SU-DHL-6 (cell line): ENCODE measurements at regions not wholly inside any gene's neighbourhood (a gene's known extent, or its start where the extent isn't known, plus 50 kb on each side); places are given as distances from the start of the nearest gene placed in this dataset.

Experiments
- H2AFZ ChIP-seq: fragments of 200-600 bp; sonication (generic); 2 replicates; pipeline ENCODE4 v1.6.1; 2014; ENCODE audit warnings: low read depth, mild to moderate bottlenecking, moderate library complexity, mixed read lengths, antibody characterized with exemption, low read length; ENCODE audit not compliant: severe bottlenecking
- H3F3A ChIP-seq: fragments of 200-600 bp; shearing (Covaris generic); 2 replicates; pipeline ENCODE4 v1.6.0; 2016; ENCODE audit warnings: antibody characterized with exemption, mild to moderate bottlenecking; ENCODE audit not compliant: insufficient read depth
- H3K27ac ChIP-seq: fragments of 200-600 bp; sonication (generic); 2 replicates; pipeline ENCODE4 v1.5.1; 2016; ENCODE audit warnings: low read depth, mild to moderate bottlenecking, low read length, moderate library complexity, mixed read lengths
- H3K27me3 ChIP-seq: fragments of 200-600 bp; sonication (generic), shearing (Covaris generic); 2 replicates; pipeline ENCODE4 v1.6.0; 2014; ENCODE audit warnings: mild to moderate bottlenecking, low read length
- H3K36me3 ChIP-seq: fragments of 200-600 bp; sonication (generic); 2 replicates; pipeline ENCODE4 v1.6.1; 2014; ENCODE audit warnings: mild to moderate bottlenecking, low read length, mixed read lengths
- H3K4me2 ChIP-seq: fragments of 300-600, 200-600 bp; shearing (Covaris generic), sonication (generic); 2 replicates; pipeline ENCODE4 v1.6.0; 2014; ENCODE audit warnings: low read length, low read depth, mild to moderate bottlenecking; ENCODE audit not compliant: poor library complexity, severe bottlenecking
- H3K4me3 ChIP-seq: fragments of 200-600 bp; sonication (generic); 2 replicates; pipeline ENCODE4 v1.5.1; 2014; ENCODE audit warnings: antibody characterized with exemption, low read length, mild to moderate bottlenecking, mixed read lengths; ENCODE audit not compliant: insufficient read depth, poor library complexity, severe bottlenecking
- H3K79me2 ChIP-seq: fragments of 200-600 bp; sonication (generic); 2 replicates; pipeline ENCODE4 v1.6.1; 2014; ENCODE audit warnings: mild to moderate bottlenecking, low read length, moderate library complexity; ENCODE audit not compliant: insufficient read depth
- H3K9ac ChIP-seq: fragments of 200-600 bp; sonication (generic); 2 replicates; pipeline ENCODE4 v1.7.0; 2014; ENCODE audit warnings: mild to moderate bottlenecking, low read length
- H3K9me2 ChIP-seq: fragments of 200-600 bp; sonication (generic); replicated peaks from 2 replicates; pipeline ENCODE4 v1.6.1; 2014; ENCODE audit warnings: low read length; ENCODE audit not compliant: insufficient read depth
- H3K9me3 ChIP-seq: fragments of 200-600 bp; sonication (generic); 2 replicates; pipeline ENCODE4 v1.6.1; 2014; ENCODE audit warnings: low read length, mixed read lengths; ENCODE audit not compliant: insufficient read depth
- H4K20me1 ChIP-seq: fragments of 200-600 bp; sonication (generic); 2 replicates; pipeline ENCODE4 v1.6.1; 2014; ENCODE audit warnings: low read depth, mild to moderate bottlenecking, antibody characterized with exemption, low read length, moderate library complexity, mixed read lengths
- EZH2phosphoT487 ChIP-seq: fragments of 200-600 bp; sonication (generic), shearing (Covaris generic); conservative IDR thresholded peaks from 2 replicates; pipeline ENCODE4 v1.6.1; 2018; ENCODE audit warnings: mild to moderate bottlenecking, antibody characterized with exemption, low read length, moderate library complexity, mixed read lengths
- TF ChIP-seq, protein P1 (sequence below): fragments of 200-600 bp; sonication (generic); IDR thresholded peaks from one replicate; pipeline ENCODE4 v1.5.1; 2017; ENCODE audit warnings: antibody characterized with exemption, mild to moderate bottlenecking, low read length, moderate library complexity; ENCODE audit not compliant: insufficient read depth, poor library complexity, severe bottlenecking

DNA sequence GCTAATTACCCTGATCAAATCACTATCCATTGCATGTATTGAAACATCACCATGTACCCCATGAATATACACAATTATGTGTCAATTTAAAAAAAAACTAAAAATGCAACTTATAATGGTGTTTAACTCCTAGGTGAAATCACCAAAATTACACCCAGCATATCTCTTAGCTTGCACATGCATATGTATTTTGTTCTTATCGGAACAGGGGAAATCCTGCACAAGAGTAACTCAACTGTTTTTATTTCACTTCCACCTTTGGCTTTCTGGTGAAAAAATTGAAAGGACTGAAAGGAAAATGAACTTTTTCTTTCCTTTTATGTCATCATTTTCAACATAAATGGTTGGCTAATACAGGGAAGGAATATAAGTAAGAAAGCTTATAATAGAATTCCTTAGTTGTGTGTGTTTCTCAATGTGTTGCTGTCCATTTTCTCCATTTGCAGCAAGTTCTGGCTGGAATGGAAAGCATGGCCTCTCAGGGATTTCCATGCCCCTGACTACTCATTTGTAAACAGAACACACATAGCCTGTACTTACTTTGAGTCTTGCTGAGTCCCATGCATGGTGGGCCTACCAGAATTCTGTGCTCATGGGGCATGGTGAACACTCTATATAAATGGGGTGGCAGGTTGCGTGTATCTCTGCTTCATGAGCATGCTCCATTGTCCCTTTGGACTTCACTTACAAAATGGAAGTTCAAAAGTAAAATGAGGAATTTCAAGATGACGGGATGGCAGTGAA is 462.0 kb downstream of the HS3ST3B1 start:
- no peaks in the 10 kb centered on the region for H3K9me2 ChIP-seq
- no peaks in the 10 kb centered on the region for H3K9me3 ChIP-seq
- no peak overlapping the region for H3K4me2 ChIP-seq
- H3K9ac ChIP-seq = no peak overlapping the region
- no peaks in the 10 kb centered on the region for H3F3A ChIP-seq
- H4K20me1 ChIP-seq = no peaks in the 10 kb centered on the region
- no peaks in the 10 kb centered on the region for H3K79me2 ChIP-seq
- no peaks in the 10 kb centered on the region for H3K27me3 ChIP-seq
- TF ChIP-seq, protein P1, sequence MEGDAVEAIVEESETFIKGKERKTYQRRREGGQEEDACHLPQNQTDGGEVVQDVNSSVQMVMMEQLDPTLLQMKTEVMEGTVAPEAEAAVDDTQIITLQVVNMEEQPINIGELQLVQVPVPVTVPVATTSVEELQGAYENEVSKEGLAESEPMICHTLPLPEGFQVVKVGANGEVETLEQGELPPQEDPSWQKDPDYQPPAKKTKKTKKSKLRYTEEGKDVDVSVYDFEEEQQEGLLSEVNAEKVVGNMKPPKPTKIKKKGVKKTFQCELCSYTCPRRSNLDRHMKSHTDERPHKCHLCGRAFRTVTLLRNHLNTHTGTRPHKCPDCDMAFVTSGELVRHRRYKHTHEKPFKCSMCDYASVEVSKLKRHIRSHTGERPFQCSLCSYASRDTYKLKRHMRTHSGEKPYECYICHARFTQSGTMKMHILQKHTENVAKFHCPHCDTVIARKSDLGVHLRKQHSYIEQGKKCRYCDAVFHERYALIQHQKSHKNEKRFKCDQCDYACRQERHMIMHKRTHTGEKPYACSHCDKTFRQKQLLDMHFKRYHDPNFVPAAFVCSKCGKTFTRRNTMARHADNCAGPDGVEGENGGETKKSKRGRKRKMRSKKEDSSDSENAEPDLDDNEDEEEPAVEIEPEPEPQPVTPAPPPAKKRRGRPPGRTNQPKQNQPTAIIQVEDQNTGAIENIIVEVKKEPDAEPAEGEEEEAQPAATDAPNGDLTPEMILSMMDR = no peak
- TF ChIP-seq EZH2phosphoT487 = no peak
- no peak overlapping the region for H3K4me3 ChIP-seq
- no peaks in the 10 kb centered on the region for H3K36me3 ChIP-seq
- H2AFZ ChIP-seq = no peak overlapping the region
- no peak overlapping the region for H3K27ac ChIP-seq

DNA sequence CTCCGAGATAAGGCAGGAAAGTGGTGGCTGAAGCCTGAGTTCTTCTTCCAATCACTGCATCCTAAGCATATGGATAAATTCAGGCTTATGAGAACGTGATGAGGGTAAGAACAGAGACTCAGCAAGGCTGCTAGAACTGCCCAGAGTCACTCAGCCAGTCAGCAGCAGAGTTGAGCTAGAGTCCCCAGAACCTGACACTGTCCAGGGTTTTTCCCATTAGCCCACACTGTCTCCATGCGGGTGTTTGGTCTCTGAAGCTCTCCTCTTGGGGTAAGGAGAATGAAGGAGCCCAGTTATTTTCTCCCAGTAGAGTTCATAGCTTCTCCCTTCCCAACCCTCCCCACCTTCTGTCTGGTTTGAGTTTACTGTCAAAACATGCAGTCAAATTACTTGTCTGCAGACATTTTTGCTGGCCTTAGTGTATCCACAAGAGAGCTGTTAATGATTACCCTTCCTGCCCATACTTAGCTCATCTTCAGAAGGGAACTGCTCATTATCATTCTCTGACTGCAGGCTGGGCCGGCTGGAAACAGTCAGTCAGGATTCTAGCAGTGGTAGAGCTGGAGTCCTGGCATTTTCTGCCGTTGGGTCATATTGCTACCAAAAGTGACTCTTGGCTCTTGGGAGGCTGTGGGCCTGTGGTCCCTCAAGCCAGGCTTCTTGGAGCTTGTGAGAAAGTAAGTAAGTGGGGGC is 460.0 kb downstream of the HS3ST3B1 start:
- Histone ChIP-seq H3K9ac (no peak overlapping the region), H3K36me3 (no peaks in the 10 kb centered on the region), H3K27ac (no peak overlapping the region), H3K9me2 (no peaks in the 10 kb centered on the region), H3K4me3 (no peak overlapping the region), H3K4me2 (no peak overlapping the region), H2AFZ (no peak overlapping the region), H3K79me2 (no peaks in the 10 kb centered on the region), H3F3A (no peaks in the 10 kb centered on the region), H4K20me1 (no peaks in the 10 kb centered on the region), H3K9me3 (no peaks in the 10 kb centered on the region), H3K27me3 (no peaks in the 10 kb centered on the region)
- TF ChIP-seq, protein P1 = no peak
- TF ChIP-seq EZH2phosphoT487 = no peak

DNA sequence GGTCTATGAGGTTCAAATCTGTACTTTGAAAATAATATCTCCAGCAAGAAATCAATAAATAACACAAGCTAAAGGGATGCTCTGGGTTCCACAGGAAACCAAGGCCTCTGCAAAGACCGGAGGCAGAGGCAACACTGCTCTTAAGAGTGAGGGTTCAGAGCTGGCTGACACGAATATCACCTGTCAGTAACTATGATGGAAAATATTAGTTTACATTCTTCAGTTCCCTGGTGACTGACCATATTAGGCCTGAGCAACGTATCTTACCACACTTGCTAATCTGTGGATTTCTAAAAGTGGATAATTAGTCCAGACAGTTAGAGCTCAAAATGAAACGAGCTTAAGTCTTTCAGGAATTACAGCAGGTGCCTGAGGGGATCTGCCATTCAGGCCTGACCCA is 459.3 kb downstream of the HS3ST3B1 start:
- H4K20me1 ChIP-seq = no peaks in the 10 kb centered on the region
- H3K4me3 ChIP-seq = no peak overlapping the region
- no peaks in the 10 kb centered on the region for H3K27me3 ChIP-seq

More for the DNA sequence above, 459.3 kb downstream of the HS3ST3B1 start:
- Histone ChIP-seq H3K9me3 (no peaks in the 10 kb centered on the region), H3K79me2 (no peaks in the 10 kb centered on the region), H3K27ac (no peak overlapping the region), H3K9me2 (no peaks in the 10 kb centered on the region), H3K36me3 (no peaks in the 10 kb centered on the region), H2AFZ (no peak overlapping the region), H3K9ac (no peak overlapping the region), H3F3A (no peaks in the 10 kb centered on the region), H3K4me2 (no peak overlapping the region)
- TF ChIP-seq, protein P1 = no peak
- TF ChIP-seq EZH2phosphoT487 = no peak
